Aorta (tissue), 5 donors: ENCODE measurements at regions not wholly inside any gene's neighbourhood (a gene's known extent, or its start where the extent isn't known, plus 50 kb on each side); places are given as distances from the start of the nearest gene placed in this dataset.

Source experiments
- ATAC-seq: fragments of 200-7000 bp; cut with Tn5 transposase; one replicate; pipeline ENCODE4 v1.9.1; 2022; ENCODE audit warnings: moderate library complexity; ENCODE audit not compliant: low FRiP score
- DNase-seq, 2 donors: peaks; one replicate each; pipeline ENCODE4 v3.0.0-alpha.2; 2020
- H3K27ac ChIP-seq, 2 donors: one replicate each; pipeline ENCODE4 v1.5.1; 2013; ENCODE audit warnings: low read length in 2 of 2, mild to moderate bottlenecking in 2 of 2, moderate library complexity in 2 of 2, control low read depth in 1 of 2, inconsistent platforms in 1 of 2, low read depth in 1 of 2
- H3K27me3 ChIP-seq, 2 donors: one replicate each; pipeline ENCODE4 v1.6.1; 2013; ENCODE audit warnings: control low read depth in 1 of 2, low read length in 1 of 2, mild to moderate bottlenecking in 1 of 2, moderate library complexity in 1 of 2; ENCODE audit not compliant: insufficient read depth in 2 of 2, control insufficient read depth in 1 of 2
- H3K36me3 ChIP-seq, 2 donors: one replicate each; pipeline ENCODE4 v1.6.1; 2013; ENCODE audit warnings: control low read depth in 1 of 2, low read length in 1 of 2, mild to moderate bottlenecking in 1 of 2; ENCODE audit not compliant: insufficient read depth in 2 of 2, control insufficient read depth in 1 of 2
- H3K4me1 ChIP-seq, 2 donors: one replicate each; pipeline ENCODE4 v1.6.1; 2013; ENCODE audit warnings: low read length in 2 of 2, control low read depth in 1 of 2, mild to moderate bottlenecking in 1 of 2, moderate library complexity in 1 of 2; ENCODE audit not compliant: insufficient read depth in 2 of 2, control insufficient read depth in 1 of 2
- H3K4me3 ChIP-seq, 2 donors: one replicate each; pipeline ENCODE4 v1.5.1; 2013; ENCODE audit warnings: low read length in 2 of 2, control low read depth in 1 of 2, mild to moderate bottlenecking in 1 of 2
- H3K9me3 ChIP-seq: one replicate; pipeline ENCODE4 v1.6.1; 2013; ENCODE audit warnings: mild to moderate bottlenecking, low read length; ENCODE audit not compliant: control insufficient read depth
- WGBS, 2 donors: extraction: QIAGEN DNeasy Blood & Tissue Kit; methylation state at CpG; one replicate each; pipeline ENCODE4 v1.1.7; 2013; 5-methylcytosine and 5-hydroxymethylcytosine counted together
- intact Hi-C, 2 donors: fragments of 100-400 bp; cut with DNase I; formaldehyde crosslinking; loops; one replicate each; pipeline versions ENCODE4 v1.14.2 to v1.15.0; 2022
- donor health status: healthy with polysubstance abuse.
- donor health status: Bipolar disorder and iron deficiency.
- donor health status: DM: no; HTN: no; CAD: no.
- donor health status: DM: no; HTN: no; CAD: no.
- donor health status: DM: yes; HTN: yes; CAD: no.

DNA sequence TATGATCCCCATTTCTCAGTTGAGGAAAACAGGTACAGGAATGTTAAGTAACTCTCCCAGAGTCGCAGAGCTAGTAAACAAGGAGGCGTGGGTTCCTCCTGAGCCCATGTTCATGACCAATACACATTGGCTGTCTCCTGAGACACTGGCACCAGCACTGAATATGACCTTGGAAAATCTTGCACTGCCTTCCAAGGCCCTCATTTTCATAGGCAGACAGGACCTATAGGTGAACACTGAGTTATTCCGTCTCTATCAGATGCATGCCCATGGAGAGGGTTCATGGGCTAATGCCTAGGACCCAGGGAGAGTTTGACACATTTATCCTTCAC, 504.8 kb downstream of the RFC3 start:
- H3K27me3 ChIP-seq: no peaks in the 10 kb centered on the region
- DNase-seq: no peak
- H3K4me1 ChIP-seq: peaks cover 0 to 6% of the 10 kb centered on the region in 2 donors
- H3K36me3 ChIP-seq: no peaks in the 10 kb centered on the region
- no peak overlapping the region for H3K4me3 ChIP-seq
- ATAC-seq: no peak
- intact Hi-C loops: no loop called here
- 69 to 71% methylated on average over 3 of the region's 3 CpGs for WGBS, 2 donors
- peak overlapping the region in 1 of 2 donors; percentile 54 for H3K27ac ChIP-seq
- no peaks in the 10 kb centered on the region for H3K9me3 ChIP-seq

DNA sequence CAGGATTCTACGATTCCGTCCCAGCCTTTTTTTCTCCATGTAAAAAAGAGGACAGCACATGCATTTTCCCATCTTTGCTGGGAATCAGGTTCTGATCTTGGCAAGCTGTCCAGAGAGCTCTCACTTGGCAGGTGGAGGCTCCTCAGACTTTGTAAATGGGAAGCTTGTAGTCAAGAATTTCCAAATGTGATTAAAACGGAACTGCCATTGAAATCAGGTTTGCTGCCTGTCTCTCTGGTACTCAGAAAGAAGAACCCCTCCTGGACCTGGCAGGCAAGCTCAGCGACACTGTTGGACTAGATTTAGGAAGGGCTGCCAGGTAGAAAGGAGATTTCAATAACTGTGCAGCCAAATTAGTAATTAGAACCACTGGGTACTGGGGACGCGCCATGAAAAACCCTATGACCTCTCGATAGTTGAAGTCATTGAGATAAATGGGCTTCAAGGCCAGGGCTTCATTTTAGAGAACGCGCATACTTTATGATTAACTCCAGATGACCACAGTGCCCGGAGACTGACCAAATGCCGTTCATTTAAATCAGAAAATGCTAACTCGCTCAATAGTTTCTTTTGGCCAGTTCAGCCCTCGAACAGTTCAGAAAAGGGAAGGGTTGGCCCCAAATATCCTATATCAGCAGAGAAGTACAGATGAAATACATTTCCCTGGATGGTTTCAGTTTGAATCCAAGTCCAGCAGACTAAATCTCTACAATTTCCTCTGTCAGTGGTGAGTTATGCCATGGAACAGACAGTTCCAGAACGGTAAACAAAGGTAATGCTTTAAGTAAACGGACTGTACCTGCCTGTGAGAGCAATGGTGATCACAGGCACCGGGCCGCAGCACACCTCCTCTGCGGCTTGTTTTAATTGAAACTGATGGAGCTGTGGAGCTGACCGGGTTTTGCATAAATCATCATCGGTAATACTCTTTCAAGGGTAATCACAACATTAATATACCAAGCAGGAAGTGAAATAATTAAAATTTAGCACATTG, 517.4 kb downstream of the RFC3 start:
- intact Hi-C loops: no loop called here
- Histone ChIP-seq H3K4me1 (no peaks in the 10 kb centered on the region), H3K27ac (no peak overlapping the region), H3K4me3 (no peak overlapping the region), H3K36me3 (no peaks in the 10 kb centered on the region), H3K9me3 (no peaks in the 10 kb centered on the region), H3K27me3 (no peaks in the 10 kb centered on the region)
- WGBS, 2 donors: 90 to 91% methylated on average over 20 of the region's 20 CpGs
- ATAC-seq (no peak), DNase-seq (no peak)

DNA sequence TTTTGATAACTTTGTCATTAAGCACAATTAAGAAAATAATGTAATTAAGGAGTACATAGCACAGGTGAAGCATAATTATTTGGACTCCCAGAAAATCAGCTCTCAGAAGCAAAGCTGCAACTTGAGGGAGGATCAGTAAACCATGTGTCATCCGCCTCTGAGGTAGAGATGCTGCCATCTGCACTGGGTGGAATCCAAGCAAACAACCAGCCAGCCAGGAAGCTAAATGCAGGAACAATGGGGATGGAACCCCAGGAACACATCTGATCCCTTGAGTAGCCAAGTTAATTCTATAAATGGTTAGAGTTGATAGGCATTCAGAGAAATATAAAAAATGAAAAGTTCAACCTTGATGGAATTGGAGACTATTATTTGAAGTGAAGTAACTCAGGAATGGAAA, 520.2 kb downstream of the RFC3 start:
- no peaks in the 10 kb centered on the region for H3K9me3 ChIP-seq
- intact Hi-C loops: no loop called here
- WGBS, 2 donors: 94% methylated on average over 1 of the region's 1 CpG
- no peaks in the 10 kb centered on the region for H3K36me3 ChIP-seq
- H3K4me1 ChIP-seq: no peaks in the 10 kb centered on the region
- DNase-seq (no peak), ATAC-seq (no peak)
- no peak overlapping the region for H3K4me3 ChIP-seq
- H3K27ac ChIP-seq: no peak overlapping the region
- H3K27me3 ChIP-seq: no peaks in the 10 kb centered on the region

DNA sequence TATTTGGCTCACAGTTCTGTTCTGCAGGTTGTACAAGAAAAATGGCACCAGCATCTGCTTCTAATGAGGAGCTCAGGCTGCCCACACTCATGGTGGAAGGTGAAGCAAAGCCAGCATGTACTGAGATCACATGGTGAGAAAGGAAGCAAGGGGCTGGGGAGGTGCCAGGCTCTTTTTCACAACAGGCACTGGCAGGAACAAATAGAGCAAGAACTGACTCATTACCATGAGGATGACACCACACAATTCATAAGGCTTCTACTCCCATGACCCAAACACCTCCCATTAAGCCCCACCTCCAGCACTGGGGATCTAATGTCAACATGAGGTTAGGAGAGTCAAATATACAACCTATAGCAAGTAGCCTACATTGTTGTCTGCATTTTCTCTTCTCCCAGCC, 522.6 kb downstream of the RFC3 start:
- H3K27ac ChIP-seq: no peak overlapping the region
- H3K27me3 ChIP-seq: no peaks in the 10 kb centered on the region
- DNase-seq (no peak), ATAC-seq (no peak)
- H3K4me3 ChIP-seq: no peak overlapping the region
- no peaks in the 10 kb centered on the region for H3K4me1 ChIP-seq
- intact Hi-C loops: no loop called here
- no peaks in the 10 kb centered on the region for H3K9me3 ChIP-seq
- no peaks in the 10 kb centered on the region for H3K36me3 ChIP-seq

DNA sequence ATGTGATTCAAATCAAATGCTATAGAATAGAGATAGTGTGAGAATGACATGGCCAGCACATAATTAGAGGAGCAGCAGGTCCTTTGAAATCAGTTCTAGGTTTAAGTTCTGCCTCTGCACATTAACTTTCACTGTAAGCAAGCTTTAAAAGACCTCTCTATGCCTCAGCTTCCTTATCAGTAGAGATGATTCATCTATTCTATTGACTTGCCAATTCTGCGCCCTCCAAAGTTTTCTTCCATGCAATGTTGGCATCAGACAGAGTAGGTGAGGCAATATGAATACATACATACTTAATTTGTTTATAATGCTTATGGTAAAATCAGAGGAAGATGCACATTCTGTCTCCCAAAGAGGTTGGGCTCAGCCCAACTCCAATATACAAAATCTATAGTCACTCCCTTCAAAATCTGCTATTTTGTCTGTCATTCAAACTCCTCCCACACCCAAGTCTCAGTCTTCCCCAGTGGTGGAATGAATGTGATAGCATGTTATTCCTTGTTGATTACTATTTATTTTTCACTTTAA, 525.5 kb downstream of the RFC3 start:
- H3K4me3 ChIP-seq: no peak overlapping the region
- intact Hi-C loops: no loop called here
- no peaks in the 10 kb centered on the region for H3K9me3 ChIP-seq
- H3K27ac ChIP-seq: no peak overlapping the region
- WGBS, 2 donors: 85 to 90% methylated on average over 1 of the region's 1 CpG
- DNase-seq (no peak), ATAC-seq (no peak)
- no peaks in the 10 kb centered on the region for H3K4me1 ChIP-seq
- no peaks in the 10 kb centered on the region for H3K36me3 ChIP-seq
- no peaks in the 10 kb centered on the region for H3K27me3 ChIP-seq

DNA sequence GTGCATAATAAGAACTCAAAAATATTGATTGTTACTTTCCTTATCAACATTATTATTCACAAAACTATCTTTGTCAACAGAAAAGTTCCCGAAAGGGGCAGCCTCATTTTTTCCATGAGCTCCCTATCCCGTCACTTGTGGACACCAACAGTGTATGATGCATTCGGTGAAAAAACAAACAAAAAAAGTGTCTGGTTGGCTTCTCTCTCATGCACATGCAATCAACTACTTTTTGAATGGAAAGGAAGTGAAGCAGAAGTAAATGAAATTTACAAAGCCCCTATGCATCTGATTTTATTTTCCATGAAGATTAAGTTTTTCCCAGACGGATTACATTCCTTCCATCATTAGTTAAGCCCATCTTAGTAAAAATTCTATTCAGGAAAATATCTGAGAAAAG, 526.9 kb downstream of the RFC3 start:
- Histone ChIP-seq H3K27ac (no peak overlapping the region), H3K4me1 (peaks cover 0 to 1% of the 10 kb centered on the region in 2 donors), H3K36me3 (no peaks in the 10 kb centered on the region), H3K27me3 (no peaks in the 10 kb centered on the region), H3K4me3 (no peak overlapping the region), H3K9me3 (no peaks in the 10 kb centered on the region)
- DNase-seq (no peak), ATAC-seq (no peak)
- intact Hi-C loops: no loop called here
- 79 to 82% methylated on average over 4 of the region's 4 CpGs for WGBS, 2 donors

DNA sequence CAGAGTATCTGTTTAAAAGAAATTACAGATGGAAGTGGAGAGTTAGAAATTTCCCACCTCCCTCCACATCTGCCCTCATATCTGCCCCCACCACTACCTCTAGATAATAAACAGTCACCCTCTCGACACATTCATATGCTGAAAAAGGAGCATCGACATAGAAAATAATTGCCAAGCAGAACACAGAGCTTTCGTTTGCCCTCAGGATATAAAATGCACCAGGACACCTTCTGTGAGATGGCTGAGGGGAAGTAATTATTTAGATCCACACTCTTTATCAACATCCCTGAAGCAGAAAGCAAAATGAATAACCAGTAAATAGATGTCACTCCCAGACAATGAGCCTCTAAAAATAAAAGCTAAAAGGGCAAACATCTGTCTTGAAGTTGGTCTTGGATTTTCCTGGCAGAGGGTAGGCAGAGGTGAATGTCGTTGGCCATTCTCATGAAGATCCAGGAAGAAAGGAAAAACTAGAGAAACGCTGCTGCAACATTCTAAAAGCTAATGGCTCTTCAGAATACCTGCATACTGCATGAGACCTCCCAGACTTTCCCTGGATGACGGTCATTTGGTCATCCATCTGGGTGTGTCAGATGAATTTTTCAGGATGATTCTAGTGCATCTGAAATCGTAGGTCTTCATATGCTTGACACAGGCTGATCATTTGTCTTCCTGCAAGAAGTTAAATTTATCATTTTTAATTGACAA, 527.5 kb downstream of the RFC3 start:
- DNase-seq: no peak
- Histone ChIP-seq H3K4me1 (peaks cover 0 to 1% of the 10 kb centered on the region in 2 donors), H3K27me3 (no peaks in the 10 kb centered on the region), H3K9me3 (no peaks in the 10 kb centered on the region), H3K4me3 (no peak overlapping the region), H3K27ac (no peak overlapping the region), H3K36me3 (no peaks in the 10 kb centered on the region)
- intact Hi-C loops: no loop called here
- 77 to 78% methylated on average over 7 of the region's 7 CpGs for WGBS, 2 donors
- no peak for ATAC-seq

DNA sequence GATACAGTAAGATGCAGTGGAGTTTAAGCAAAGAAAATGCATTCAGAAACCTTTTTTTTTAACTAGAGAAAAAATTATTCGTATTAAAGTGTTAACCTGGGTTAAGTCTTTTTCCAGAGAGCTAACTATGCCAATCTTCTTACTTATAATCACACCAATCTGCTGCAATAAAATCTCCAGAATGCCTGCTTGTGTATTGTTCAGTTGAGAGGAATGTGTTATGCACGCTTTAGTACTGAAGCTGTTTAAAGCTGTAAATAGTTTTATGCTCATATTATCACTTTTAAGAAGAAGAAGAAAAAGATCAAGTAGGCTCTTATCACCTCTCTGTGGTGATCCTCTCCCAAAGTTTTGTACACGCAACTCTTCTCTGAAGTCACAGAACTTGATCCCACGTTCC, 528.7 kb downstream of the RFC3 start:
- ATAC-seq (no peak), DNase-seq (no peak)
- 77 to 78% methylated on average over 4 of the region's 4 CpGs for WGBS, 2 donors
- no peak overlapping the region for H3K27ac ChIP-seq
- no peaks in the 10 kb centered on the region for H3K27me3 ChIP-seq
- intact Hi-C loops: no loop called here
- no peaks in the 10 kb centered on the region for H3K9me3 ChIP-seq
- no peak overlapping the region for H3K4me3 ChIP-seq
- peaks cover 0 to 1% of the 10 kb centered on the region in 2 donors for H3K4me1 ChIP-seq
- no peaks in the 10 kb centered on the region for H3K36me3 ChIP-seq
